AG04450 (cell line): ENCODE measurements at regions not wholly inside any gene's neighbourhood (a gene's known extent, or its start where the extent isn't known, plus 50 kb on each side); places are given as distances from the start of the nearest gene placed in this dataset.

ENCODE experiments used
- CTCF ChIA-PET: fragments of 300-600, 350-600 bp; formaldehyde crosslinking; extraction: SDS; loops from one replicate; lab custom pipeline; 2022; ENCODE audit warnings: antibody characterized with exemption, inconsistent platforms; lab: Charles Lee
- POLR2A ChIA-PET: fragments of 350-600 bp; formaldehyde crosslinking; extraction: SDS; loops from one replicate; lab custom pipeline; 2021; ENCODE audit warnings: antibody characterized with exemption, inconsistent platforms; lab: Yijun Ruan, JAX
- DNase-seq: peaks from one replicate; pipeline ENCODE4 v3.0.0-alpha.2; 2011; ENCODE audit warnings: low read depth, low spot score
- H3K27ac ChIP-seq: one replicate; pipeline ENCODE4 v1.5.1; 2012; ENCODE audit warnings: low read depth, low read length, control low read depth
- H3K27me3 ChIP-seq: one replicate; pipeline ENCODE4 v1.6.0; 2012; ENCODE audit warnings: low read length; ENCODE audit not compliant: control insufficient read depth, insufficient read depth
- H3K4me3 ChIP-seq: 2 replicates; pipeline ENCODE4 v1.5.1; 2011; ENCODE audit warnings: mild to moderate bottlenecking, low read depth, low read length, control low read depth
- H3K9me3 ChIP-seq: 2 replicates; pipeline ENCODE4 v1.5.1; 2012; ENCODE audit warnings: low read length; ENCODE audit not compliant: control insufficient read depth, insufficient read depth
- CTCF ChIP-seq: IDR thresholded peaks from 2 replicates; pipeline ENCODE4 v1.5.1; 2011; ENCODE audit warnings: low read depth, low read length, control low read depth, inconsistent platforms

GRCh38 chr7:41328544-41328943 lies 374.3 kb downstream of the INHBA start:
- no peak for DNase-seq
- no peak for TF ChIP-seq CTCF
- no peak overlapping the region for H3K27ac ChIP-seq
- no peaks in the 10 kb centered on the region for H3K9me3 ChIP-seq
- H3K4me3 ChIP-seq = no peak overlapping the region
- no peaks in the 10 kb centered on the region for H3K27me3 ChIP-seq
- ChIA-PET CTCF (no interaction called here), POLR2A (no interaction called here)

- ChIA-PET POLR2A (no interaction called here), CTCF (interaction anchor here (1.0 kb wide), 1 partner anchor 723 kb away, joined by 3 read pairs; no protein-coding TSS in a partner anchor)
- no peak for DNase-seq
- Histone ChIP-seq H3K9me3 (no peaks in the 10 kb centered on the region), H3K4me3 (no peak overlapping the region), H3K27ac (no peak overlapping the region), H3K27me3 (no peaks in the 10 kb centered on the region)
- no peak for TF ChIP-seq CTCF
Measured at GRCh38 chr7:41328131-41328530, 374.8 kb downstream of the INHBA start.

GRCh38 chr7:41326616-41327015 lies 376.3 kb downstream of the INHBA start:
- no peaks in the 10 kb centered on the region for H3K9me3 ChIP-seq
- TF ChIP-seq CTCF = no peak
- ChIA-PET POLR2A (no interaction called here), CTCF (no interaction called here)
- H3K4me3 ChIP-seq = no peak overlapping the region
- H3K27ac ChIP-seq = no peak overlapping the region
- DNase-seq = no peak
- no peaks in the 10 kb centered on the region for H3K27me3 ChIP-seq

- DNase-seq = no peak
Measured at GRCh38 chr7:41323806-41324205, 379.1 kb downstream of the INHBA start.

GRCh38 chr7:41319581-41319980 lies 383.3 kb downstream of the INHBA start:
- H3K27ac ChIP-seq = no peak overlapping the region
- H3K9me3 ChIP-seq = 0 out of 2 replicates have a peak, but pooled peaks cover 4% of the 10 kb centered on the region
- DNase-seq = no peak
- no peak overlapping the region for H3K4me3 ChIP-seq
- no peaks in the 10 kb centered on the region for H3K27me3 ChIP-seq
- POLR2A ChIA-PET = no interaction called here
- no peak for TF ChIP-seq CTCF
- CTCF ChIA-PET = no interaction called here

More at GRCh38 chr7:41323806-41324205, 379.1 kb downstream of the INHBA start:
- ChIA-PET CTCF (no interaction called here), POLR2A (no interaction called here)
- Histone ChIP-seq H3K9me3 (no peaks in the 10 kb centered on the region), H3K4me3 (no peak overlapping the region), H3K27me3 (no peaks in the 10 kb centered on the region), H3K27ac (no peak overlapping the region)
- no peak for TF ChIP-seq CTCF
